Breast epithelium (tissue), 3 donors: ENCODE measurements at regions not wholly inside any gene's neighbourhood (a gene's known extent, or its start where the extent isn't known, plus 50 kb on each side); places are given as distances from the start of the nearest gene placed in this dataset.

Experiments
- POLR2A ChIP-seq: fragments of 450-650 bp; IDR thresholded peaks from one replicate; pipeline ENCODE4 v1.6.1; 2016; ENCODE audit warnings: antibody characterized with exemption, mild to moderate bottlenecking, moderate library complexity
- TF ChIP-seq, protein P1 (sequence below), 3 donors: fragments of 450-650 bp; IDR thresholded peaks; one replicate each; pipeline ENCODE4 v1.5.1; 2016 to 2017; ENCODE audit warnings: antibody characterized with exemption in 3 of 3, mild to moderate bottlenecking in 3 of 3, moderate library complexity in 3 of 3

DNA sequence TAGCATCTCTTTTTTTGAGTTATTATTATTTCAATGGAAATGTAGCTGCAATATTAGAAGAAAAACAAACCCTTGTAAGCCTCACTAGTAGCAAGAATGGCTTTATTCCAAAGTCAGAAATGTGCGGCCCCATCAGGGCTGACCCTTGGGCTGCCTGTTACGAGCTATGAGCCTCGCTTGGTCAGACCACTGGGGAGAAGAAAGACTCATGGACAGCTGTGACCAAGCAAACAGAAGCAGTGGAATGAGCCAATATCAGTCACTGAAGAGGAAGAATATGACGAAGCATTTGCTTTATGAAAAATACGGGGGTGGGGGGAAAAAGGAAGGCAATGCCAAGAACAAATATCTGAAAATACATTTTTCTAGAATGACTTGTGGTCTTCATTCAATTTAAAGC lies 504.5 kb downstream of the LMO4 start:
- TF ChIP-seq, protein P1, sequence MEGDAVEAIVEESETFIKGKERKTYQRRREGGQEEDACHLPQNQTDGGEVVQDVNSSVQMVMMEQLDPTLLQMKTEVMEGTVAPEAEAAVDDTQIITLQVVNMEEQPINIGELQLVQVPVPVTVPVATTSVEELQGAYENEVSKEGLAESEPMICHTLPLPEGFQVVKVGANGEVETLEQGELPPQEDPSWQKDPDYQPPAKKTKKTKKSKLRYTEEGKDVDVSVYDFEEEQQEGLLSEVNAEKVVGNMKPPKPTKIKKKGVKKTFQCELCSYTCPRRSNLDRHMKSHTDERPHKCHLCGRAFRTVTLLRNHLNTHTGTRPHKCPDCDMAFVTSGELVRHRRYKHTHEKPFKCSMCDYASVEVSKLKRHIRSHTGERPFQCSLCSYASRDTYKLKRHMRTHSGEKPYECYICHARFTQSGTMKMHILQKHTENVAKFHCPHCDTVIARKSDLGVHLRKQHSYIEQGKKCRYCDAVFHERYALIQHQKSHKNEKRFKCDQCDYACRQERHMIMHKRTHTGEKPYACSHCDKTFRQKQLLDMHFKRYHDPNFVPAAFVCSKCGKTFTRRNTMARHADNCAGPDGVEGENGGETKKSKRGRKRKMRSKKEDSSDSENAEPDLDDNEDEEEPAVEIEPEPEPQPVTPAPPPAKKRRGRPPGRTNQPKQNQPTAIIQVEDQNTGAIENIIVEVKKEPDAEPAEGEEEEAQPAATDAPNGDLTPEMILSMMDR (IDR thresholded peaks at IDR 0.05) = no peak
- TF ChIP-seq POLR2A = no peak
